DOHH2 (cell line): ENCODE measurements at regions not wholly inside any gene's neighbourhood (a gene's known extent, or its start where the extent isn't known, plus 50 kb on each side); places are given as distances from the start of the nearest gene placed in this dataset.

Source experiments
- EZH2phosphoT487 ChIP-seq: fragments of 200-600 bp; sonication (generic); IDR thresholded peaks from 2 replicates; pipeline ENCODE4 v1.6.1; 2017; ENCODE audit warnings: borderline replicate concordance, mild to moderate bottlenecking, antibody characterized with exemption, low read length, moderate library complexity, mixed read lengths
- TF ChIP-seq, protein P1 (sequence below): fragments of 200-600 bp; sonication (generic); IDR thresholded peaks from one replicate; pipeline ENCODE4 v1.5.1; 2014; ENCODE audit warnings: antibody characterized with exemption, mild to moderate bottlenecking, low read depth, low read length; ENCODE audit not compliant: poor library complexity, severe bottlenecking

DNA sequence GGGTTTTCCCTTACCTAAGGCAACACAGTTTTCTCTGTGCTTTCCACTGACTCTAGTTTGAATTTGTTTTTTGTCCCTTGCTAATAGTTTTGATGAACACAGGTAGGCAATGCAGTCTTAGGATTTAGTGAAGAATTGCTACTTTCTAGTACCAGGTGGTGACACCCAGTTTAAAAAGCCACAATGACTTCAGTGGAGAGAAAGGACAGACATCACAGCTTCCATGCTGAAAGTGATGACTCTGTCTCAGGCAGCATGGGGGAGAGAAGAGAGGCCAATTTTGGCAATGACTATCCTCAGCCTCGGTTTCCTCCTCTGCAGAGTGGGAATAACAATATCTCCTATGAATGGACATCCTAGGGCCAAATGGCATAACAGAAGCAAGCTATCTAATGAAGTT lies 118.8 kb downstream of the AXIN2 start:
- TF ChIP-seq, protein P1, sequence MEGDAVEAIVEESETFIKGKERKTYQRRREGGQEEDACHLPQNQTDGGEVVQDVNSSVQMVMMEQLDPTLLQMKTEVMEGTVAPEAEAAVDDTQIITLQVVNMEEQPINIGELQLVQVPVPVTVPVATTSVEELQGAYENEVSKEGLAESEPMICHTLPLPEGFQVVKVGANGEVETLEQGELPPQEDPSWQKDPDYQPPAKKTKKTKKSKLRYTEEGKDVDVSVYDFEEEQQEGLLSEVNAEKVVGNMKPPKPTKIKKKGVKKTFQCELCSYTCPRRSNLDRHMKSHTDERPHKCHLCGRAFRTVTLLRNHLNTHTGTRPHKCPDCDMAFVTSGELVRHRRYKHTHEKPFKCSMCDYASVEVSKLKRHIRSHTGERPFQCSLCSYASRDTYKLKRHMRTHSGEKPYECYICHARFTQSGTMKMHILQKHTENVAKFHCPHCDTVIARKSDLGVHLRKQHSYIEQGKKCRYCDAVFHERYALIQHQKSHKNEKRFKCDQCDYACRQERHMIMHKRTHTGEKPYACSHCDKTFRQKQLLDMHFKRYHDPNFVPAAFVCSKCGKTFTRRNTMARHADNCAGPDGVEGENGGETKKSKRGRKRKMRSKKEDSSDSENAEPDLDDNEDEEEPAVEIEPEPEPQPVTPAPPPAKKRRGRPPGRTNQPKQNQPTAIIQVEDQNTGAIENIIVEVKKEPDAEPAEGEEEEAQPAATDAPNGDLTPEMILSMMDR, result no peak
- TF ChIP-seq EZH2phosphoT487, result no peak
